Neural cell (in vitro differentiated cells): ENCODE measurements at regions not wholly inside any gene's neighbourhood (a gene's known extent, or its start where the extent isn't known, plus 50 kb on each side); places are given as distances from the start of the nearest gene placed in this dataset.

Experiments
- CTCF ChIP-seq: fragments of 450-650 bp; IDR thresholded peaks from 2 replicates; pipeline ENCODE4 v1.5.1; 2014; ENCODE audit warnings: antibody characterized with exemption, mild to moderate bottlenecking, moderate library complexity; ENCODE audit not compliant: poor library complexity, severe bottlenecking
- EP300 ChIP-seq: fragments of 450-650 bp; conservative IDR thresholded peaks from 2 replicates; pipeline ENCODE4 v1.6.1; 2014; ENCODE audit warnings: antibody characterized with exemption, mild to moderate bottlenecking, moderate library complexity; ENCODE audit not compliant: poor library complexity, severe bottlenecking
- EZH2 ChIP-seq: fragments of 200-600, 300-800 bp; shearing (Covaris generic), sonication (generic); IDR thresholded peaks from 2 replicates; pipeline ENCODE4 v1.6.1; 2014; ENCODE audit warnings: antibody characterized with exemption, low read length, borderline replicate concordance, mild to moderate bottlenecking; ENCODE audit not compliant: insufficient read depth, poor library complexity, severe bottlenecking
- POLR2AphosphoS5 ChIP-seq: IDR thresholded peaks from 2 replicates; pipeline ENCODE4 v1.6.1; 2012
- RAD21 ChIP-seq: fragments of 450-650 bp; conservative IDR thresholded peaks from 2 replicates; pipeline ENCODE4 v1.6.1; 2014; ENCODE audit warnings: antibody characterized with exemption, mild to moderate bottlenecking, moderate library complexity
- REST ChIP-seq: IDR thresholded peaks from 2 replicates; pipeline ENCODE4 v1.6.1; 2012; ENCODE audit warnings: borderline replicate concordance
- TAF1 ChIP-seq: IDR thresholded peaks from 2 replicates; pipeline ENCODE4 v1.6.1; 2012; ENCODE audit warnings: low read depth

- TF ChIP-seq CTCF (no peak), EZH2 (no peak), POLR2AphosphoS5 (no peak), EP300 (no peak), REST (no peak), TAF1 (no peak), RAD21 (no peak)
Measured at GRCh38 chr22:48356731-48357130, 1470.9 kb downstream of the BRD1 start.
